Adrenal gland (tissue), 9 donors: ENCODE measurements at regions not wholly inside any gene's neighbourhood (a gene's known extent, or its start where the extent isn't known, plus 50 kb on each side); places are given as distances from the start of the nearest gene placed in this dataset.
"Not testable (repeated sequence)": the region's sequence is repeated elsewhere in the genome, so short reads cannot be mapped to it uniquely, and the experiment has no call there.

Experiments used
- DNase-seq, 7 donors: peaks; one replicate each; pipeline ENCODE4 v3.0.0-alpha.2; 2019 to 2020
- H3K27ac ChIP-seq, 5 donors: fragments of 200-600 bp; sonication (generic) in 4 of 5; 1 replicate in 3 of 5; 2 replicates in 2 of 5; pipeline versions ENCODE4 v1.5.1 to v1.8.0; 2016 to 2020; ENCODE audit warnings: mild to moderate bottlenecking in 1 of 5
- H3K27me3 ChIP-seq: fragments of 200-600 bp; 2 replicates; pipeline ENCODE4 v1.8.0; 2021
- H3K36me3 ChIP-seq, 2 donors: fragments of 200-600 bp; replicated peaks in 1 of 2; 1 replicate in 1 of 2; 2 replicates in 1 of 2; pipeline versions ENCODE4 v1.5.1 to v1.8.0; 2018 to 2022
- H3K4me1 ChIP-seq, 2 donors: fragments of 200-600 bp; replicated peaks in 1 of 2; 1 replicate in 1 of 2; 2 replicates in 1 of 2; pipeline versions ENCODE4 v1.5.1 to v1.8.0; 2018 to 2021
- H3K4me3 ChIP-seq, 4 donors: fragments of 200-600 bp; sonication (generic) in 3 of 4; one replicate each; pipeline ENCODE4 v1.5.1; 2016 to 2018
- H3K9me3 ChIP-seq, 3 donors: fragments of 200-600 bp; sonication (generic) in 1 of 3; replicated peaks in 1 of 3; 1 replicate in 2 of 3; 2 replicates in 1 of 3; pipeline versions ENCODE4 v1.5.1 to v1.8.0; 2016 to 2021
- POLR2A ChIP-seq, 2 donors: fragments of 450-650 bp; IDR thresholded peaks; one replicate each; pipeline ENCODE4 v1.6.1; 2017; ENCODE audit warnings: antibody characterized with exemption in 2 of 2, mild to moderate bottlenecking in 2 of 2, moderate library complexity in 1 of 2
- WGBS, 4 donors: extraction: QIAGEN DNeasy Blood & Tissue Kit in 2 of 4; methylation state at CpG; one replicate each; pipeline versions ENCODE4 v1.1.5 to v1.1.7; 2013 to 2017; 5-methylcytosine and 5-hydroxymethylcytosine counted together
- intact Hi-C, 2 donors: fragments of 100-400 bp; cut with DNase I; formaldehyde crosslinking; loops; one replicate each; pipeline versions ENCODE4 v1.14.1 to v1.15.0; 2022 to 2023
- TF ChIP-seq, protein P1 (sequence below), 6 experiments: fragments of 450-650 bp in 4 of 6; fragments of 200-600 bp in 2 of 6; sonication (generic) in 1 of 6; IDR thresholded peaks; 1 replicate in 5 of 6; 2 replicates in 1 of 6; pipeline versions ENCODE4 v1.5.1 to v1.8.0; 2016 to 2021; ENCODE audit warnings: antibody characterized with exemption in 6 of 6, mild to moderate bottlenecking in 2 of 6, moderate library complexity in 1 of 6
- donor health status: healthy with polysubstance abuse.
- donor health status: Bipolar disorder and iron deficiency.
- donor health status: DM: yes; HTN: yes; CAD: no.
- donor health status: DM: no; HTN: no; CAD: no.
- donor health status: DM: no; HTN: no; CAD: no.

DNA sequence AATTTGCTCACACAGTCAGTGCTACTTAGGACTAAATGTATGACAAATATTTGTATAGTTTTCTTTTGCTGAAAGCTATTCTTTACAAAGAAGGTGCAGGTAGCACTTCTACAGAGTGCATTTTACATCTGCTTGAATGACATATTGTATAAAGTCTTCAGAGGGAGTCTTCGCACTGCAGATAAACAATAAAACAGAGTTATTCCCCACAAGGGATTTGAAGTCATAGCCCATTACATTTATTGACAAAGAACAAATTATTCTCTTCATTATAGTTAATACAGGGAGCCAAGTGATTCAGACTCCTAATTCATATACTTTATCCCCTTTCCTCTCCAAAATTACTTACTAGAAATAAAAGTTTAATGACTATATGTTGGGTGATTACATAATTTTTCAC is 529.7 kb downstream of the EDEM1 start:
- intact Hi-C loops: no loop called here
- 60 to 74% (median 68%) methylated on average over 1 of the region's 1 CpG for WGBS, 4 donors
- H3K9me3 ChIP-seq: no peaks in the 10 kb centered on the region
- H3K27me3 ChIP-seq: peaks cover 5% of the 10 kb centered on the region
- TF ChIP-seq, protein P1, sequence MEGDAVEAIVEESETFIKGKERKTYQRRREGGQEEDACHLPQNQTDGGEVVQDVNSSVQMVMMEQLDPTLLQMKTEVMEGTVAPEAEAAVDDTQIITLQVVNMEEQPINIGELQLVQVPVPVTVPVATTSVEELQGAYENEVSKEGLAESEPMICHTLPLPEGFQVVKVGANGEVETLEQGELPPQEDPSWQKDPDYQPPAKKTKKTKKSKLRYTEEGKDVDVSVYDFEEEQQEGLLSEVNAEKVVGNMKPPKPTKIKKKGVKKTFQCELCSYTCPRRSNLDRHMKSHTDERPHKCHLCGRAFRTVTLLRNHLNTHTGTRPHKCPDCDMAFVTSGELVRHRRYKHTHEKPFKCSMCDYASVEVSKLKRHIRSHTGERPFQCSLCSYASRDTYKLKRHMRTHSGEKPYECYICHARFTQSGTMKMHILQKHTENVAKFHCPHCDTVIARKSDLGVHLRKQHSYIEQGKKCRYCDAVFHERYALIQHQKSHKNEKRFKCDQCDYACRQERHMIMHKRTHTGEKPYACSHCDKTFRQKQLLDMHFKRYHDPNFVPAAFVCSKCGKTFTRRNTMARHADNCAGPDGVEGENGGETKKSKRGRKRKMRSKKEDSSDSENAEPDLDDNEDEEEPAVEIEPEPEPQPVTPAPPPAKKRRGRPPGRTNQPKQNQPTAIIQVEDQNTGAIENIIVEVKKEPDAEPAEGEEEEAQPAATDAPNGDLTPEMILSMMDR (IDR thresholded peaks at IDR 0.05): no peak
- no peak for TF ChIP-seq POLR2A (IDR thresholded peaks at IDR 0.05)
- no peak for DNase-seq
- H3K4me1 ChIP-seq: no peaks in the 10 kb centered on the region
- H3K36me3 ChIP-seq: no peaks in the 10 kb centered on the region
- no peak overlapping the region for H3K27ac ChIP-seq
- no peak overlapping the region for H3K4me3 ChIP-seq

GRCh38 chr3:5719668-5720067 is 532.2 kb downstream of the EDEM1 start:
- H3K27me3 ChIP-seq, H3K4me3 ChIP-seq, H3K27ac ChIP-seq, intact Hi-C loops, H3K9me3 ChIP-seq, H3K36me3 ChIP-seq, DNase-seq, H3K4me1 ChIP-seq: not testable (repeated sequence)

GRCh38 chr3:5725801-5726200 is 538.3 kb downstream of the EDEM1 start:
- Histone ChIP-seq H3K36me3 (no peaks in the 10 kb centered on the region), H3K27ac (no peak overlapping the region), H3K9me3 (no peaks in the 10 kb centered on the region), H3K4me1 (no peaks in the 10 kb centered on the region), H3K4me3 (no peak overlapping the region), H3K27me3 (no peaks in the 10 kb centered on the region)
- no peak for TF ChIP-seq POLR2A (IDR thresholded peaks at IDR 0.05)
- TF ChIP-seq, protein P1 (IDR thresholded peaks at IDR 0.05): no peak
- intact Hi-C loops: no loop called here
- WGBS, 4 donors: 33 to 53% (median 42%) methylated on average over 2 of the region's 2 CpGs
- no peak for DNase-seq

DNA sequence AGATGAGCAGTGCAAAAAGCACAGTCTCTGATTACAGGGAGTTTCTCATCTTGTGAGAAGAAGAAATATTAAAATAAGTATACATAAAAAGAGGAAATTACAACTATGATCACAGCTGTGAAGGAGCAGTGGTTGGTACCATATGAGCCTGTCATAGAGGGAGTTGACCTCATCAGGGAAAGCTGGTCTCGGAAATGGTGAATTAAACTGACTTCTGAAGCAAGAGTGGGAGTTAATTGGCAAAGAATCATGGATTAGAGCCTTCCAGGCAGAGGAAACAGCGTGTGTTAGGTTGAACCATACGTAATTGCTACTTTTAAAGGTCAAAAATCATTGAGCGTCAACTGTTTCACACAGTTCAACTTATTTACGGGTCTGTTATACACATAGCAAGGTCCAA is 539.1 kb downstream of the EDEM1 start:
- H3K36me3 ChIP-seq: no peaks in the 10 kb centered on the region
- H3K4me3 ChIP-seq: no peak overlapping the region
- H3K27me3 ChIP-seq: no peaks in the 10 kb centered on the region
- H3K9me3 ChIP-seq: no peaks in the 10 kb centered on the region
- no peak overlapping the region for H3K27ac ChIP-seq
- no peak for DNase-seq
- no peaks in the 10 kb centered on the region for H3K4me1 ChIP-seq
- 58 to 64% (median 62%) methylated on average over 5 of the region's 5 CpGs for WGBS, 4 donors
- no peak for TF ChIP-seq POLR2A (IDR thresholded peaks at IDR 0.05)
- TF ChIP-seq, protein P1 (IDR thresholded peaks at IDR 0.05): no peak
- intact Hi-C loops: no loop called here

- WGBS, 4 donors: 76 to 86% (median 80%) methylated on average over 10 of the region's 10 CpGs
- H3K27ac ChIP-seq: no peak overlapping the region
- intact Hi-C loops: no loop called here
- no peaks in the 10 kb centered on the region for H3K27me3 ChIP-seq
- no peaks in the 10 kb centered on the region for H3K9me3 ChIP-seq
- TF ChIP-seq POLR2A (IDR thresholded peaks at IDR 0.05): no peak
- TF ChIP-seq, protein P1 (IDR thresholded peaks at IDR 0.05): no peak
- DNase-seq: no peak
- H3K36me3 ChIP-seq: no peaks in the 10 kb centered on the region
- H3K4me3 ChIP-seq: no peak overlapping the region
- no peaks in the 10 kb centered on the region for H3K4me1 ChIP-seq
Measured at GRCh38 chr3:5727743-5728484, 540.4 kb downstream of the EDEM1 start.
